Transverse colon (tissue), 4 donors: ENCODE measurements at regions not wholly inside any gene's neighbourhood (a gene's known extent, or its start where the extent isn't known, plus 50 kb on each side); places are given as distances from the start of the nearest gene placed in this dataset.

Source experiments
- DNase-seq: peaks from one replicate; pipeline ENCODE4 v3.0.0-alpha.2; 2019
- H3K27ac ChIP-seq, 4 donors: fragments of 200-600 bp; sonication (generic); 2 replicates each; pipeline ENCODE4 v1.5.1; 2016 to 2018; ENCODE audit warnings: inconsistent platforms in 4 of 4
- H3K27me3 ChIP-seq: fragments of 200-600 bp; sonication (generic); 2 replicates; pipeline ENCODE4 v1.5.1; 2017; ENCODE audit warnings: inconsistent platforms
- H3K36me3 ChIP-seq, 4 donors: fragments of 200-600 bp; sonication (generic); 2 replicates each; pipeline ENCODE4 v1.5.1; 2017 to 2019; ENCODE audit warnings: inconsistent platforms in 4 of 4
- H3K4me1 ChIP-seq, 4 donors: fragments of 200-600 bp; sonication (generic); 2 replicates each; pipeline ENCODE4 v1.5.1; 2017 to 2020; ENCODE audit warnings: inconsistent platforms in 4 of 4
- H3K4me3 ChIP-seq, 4 donors: fragments of 200-600 bp; sonication (generic); 1 replicate in 1 of 4; 2 replicates in 3 of 4; pipeline versions ENCODE4 v1.5.1 to v1.6.1; 2017 to 2019; ENCODE audit warnings: inconsistent platforms in 4 of 4
- H3K9me3 ChIP-seq, 2 donors: fragments of 200-600 bp; sonication (generic); 2 replicates each; pipeline ENCODE4 v1.5.1; 2017 to 2019; ENCODE audit warnings: inconsistent platforms in 2 of 2
- EP300 ChIP-seq: sonication (generic); formaldehyde crosslinking; IDR thresholded peaks from one replicate; pipeline ENCODE4 v1.6.1; 2017; ENCODE audit warnings: antibody characterized with exemption, low read depth
- POLR2A ChIP-seq: fragments of 450-650 bp; IDR thresholded peaks from one replicate; pipeline ENCODE4 v1.6.1; 2016; ENCODE audit warnings: antibody characterized with exemption, mild to moderate bottlenecking, moderate library complexity
- POLR2AphosphoS5 ChIP-seq, 3 donors: sonication (generic); formaldehyde crosslinking; IDR thresholded peaks; one replicate each; pipeline ENCODE4 v1.6.1; 2016; ENCODE audit warnings: antibody characterized with exemption in 3 of 3
- WGBS, 2 donors: methylation state at CpG; one replicate each; pipeline ENCODE4 v1.1.5; 2018; ENCODE audit warnings: low coverage in 1 of 2; 5-methylcytosine and 5-hydroxymethylcytosine counted together
- in situ Hi-C, 4 donors: fragments of 200-750 bp; cut with MboI; loops; one replicate each; pipeline versions ENCODE4 v1.15.0 to v1.15.1; 2017; ENCODE audit warnings: low sequenced_read_pairs in 3 of 4, low pct_ligation_motif_present in 1 of 4, low pct_unique_long_range_greater_than_20kb in 1 of 4
- intact Hi-C: fragments of 100-400 bp; cut with DNase I; formaldehyde crosslinking; loops from one replicate; pipeline ENCODE4 v1.15.1; 2023; ENCODE audit warnings: low total_unique reads
- TF ChIP-seq, protein P1 (sequence below), 5 experiments: fragments of 200-600 bp in 3 of 5; fragments of 450-650 bp in 2 of 5; sonication (generic) in 3 of 5; IDR thresholded peaks; 1 replicate in 2 of 5; 2 replicates in 3 of 5; pipeline ENCODE4 v1.5.1; 2016 to 2017; ENCODE audit warnings: antibody characterized with exemption in 5 of 5, inconsistent platforms in 3 of 5, mild to moderate bottlenecking in 2 of 5, moderate library complexity in 1 of 5

DNA sequence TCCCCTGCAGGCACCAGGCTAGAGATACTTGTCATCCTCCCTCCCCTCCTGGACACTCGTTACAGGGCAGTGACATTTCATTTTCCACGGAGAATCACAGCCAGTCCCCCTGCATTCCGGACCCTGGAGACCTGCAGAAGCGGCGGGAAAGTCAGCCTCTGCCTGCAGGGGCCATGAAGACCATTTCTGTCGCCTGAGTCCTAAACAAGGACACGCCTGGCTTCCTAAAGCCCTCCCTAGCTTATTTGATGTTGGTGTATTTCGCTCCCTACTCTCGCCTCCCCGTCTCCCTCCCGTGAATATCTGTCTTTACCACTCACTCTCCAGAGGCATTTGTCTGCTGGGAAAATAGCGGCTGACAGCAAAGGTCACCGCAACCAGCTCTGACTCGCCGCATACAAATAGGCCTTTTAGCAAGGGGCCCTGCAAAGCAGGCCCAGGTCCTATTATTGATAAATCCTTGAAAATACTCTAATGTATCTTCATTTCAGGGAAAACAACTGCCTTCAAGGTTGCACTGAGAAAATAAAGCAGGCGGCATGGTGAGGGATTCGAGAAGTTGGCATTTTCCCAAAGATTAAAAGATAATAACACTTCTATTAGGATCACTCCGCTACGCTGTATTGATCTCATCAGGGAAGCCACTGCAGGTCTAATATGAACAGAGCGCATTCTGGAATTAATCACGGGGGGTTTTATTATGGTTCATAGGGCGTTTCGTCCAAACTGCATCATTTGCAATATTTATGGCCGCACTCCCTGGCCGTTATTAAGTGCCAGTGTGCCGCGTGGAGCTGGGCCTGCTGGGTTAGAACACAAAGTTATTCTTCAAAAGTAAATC, 447.1 kb upstream of the CDH5 start:
- DNase-seq, result no peak
- H3K4me1 ChIP-seq, result no peaks in the 10 kb centered on the region
- TF ChIP-seq POLR2AphosphoS5 (IDR thresholded peaks at IDR 0.05), result no peak
- no peak for TF ChIP-seq EP300
- no peak for TF ChIP-seq POLR2A
- TF ChIP-seq, protein P1, sequence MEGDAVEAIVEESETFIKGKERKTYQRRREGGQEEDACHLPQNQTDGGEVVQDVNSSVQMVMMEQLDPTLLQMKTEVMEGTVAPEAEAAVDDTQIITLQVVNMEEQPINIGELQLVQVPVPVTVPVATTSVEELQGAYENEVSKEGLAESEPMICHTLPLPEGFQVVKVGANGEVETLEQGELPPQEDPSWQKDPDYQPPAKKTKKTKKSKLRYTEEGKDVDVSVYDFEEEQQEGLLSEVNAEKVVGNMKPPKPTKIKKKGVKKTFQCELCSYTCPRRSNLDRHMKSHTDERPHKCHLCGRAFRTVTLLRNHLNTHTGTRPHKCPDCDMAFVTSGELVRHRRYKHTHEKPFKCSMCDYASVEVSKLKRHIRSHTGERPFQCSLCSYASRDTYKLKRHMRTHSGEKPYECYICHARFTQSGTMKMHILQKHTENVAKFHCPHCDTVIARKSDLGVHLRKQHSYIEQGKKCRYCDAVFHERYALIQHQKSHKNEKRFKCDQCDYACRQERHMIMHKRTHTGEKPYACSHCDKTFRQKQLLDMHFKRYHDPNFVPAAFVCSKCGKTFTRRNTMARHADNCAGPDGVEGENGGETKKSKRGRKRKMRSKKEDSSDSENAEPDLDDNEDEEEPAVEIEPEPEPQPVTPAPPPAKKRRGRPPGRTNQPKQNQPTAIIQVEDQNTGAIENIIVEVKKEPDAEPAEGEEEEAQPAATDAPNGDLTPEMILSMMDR (IDR thresholded peaks at IDR 0.05), result no peak
- WGBS, 2 donors, result 80 to 81% methylated on average over 15 to 27 of the region's 27 CpGs
- no peaks in the 10 kb centered on the region for H3K9me3 ChIP-seq
- no peak overlapping the region for H3K4me3 ChIP-seq
- in situ Hi-C loops (no loop called here), intact Hi-C loops (no loop called here)
- H3K36me3 ChIP-seq, result no peaks in the 10 kb centered on the region
- H3K27ac ChIP-seq, result no peak overlapping the region
- no peaks in the 10 kb centered on the region for H3K27me3 ChIP-seq

DNA sequence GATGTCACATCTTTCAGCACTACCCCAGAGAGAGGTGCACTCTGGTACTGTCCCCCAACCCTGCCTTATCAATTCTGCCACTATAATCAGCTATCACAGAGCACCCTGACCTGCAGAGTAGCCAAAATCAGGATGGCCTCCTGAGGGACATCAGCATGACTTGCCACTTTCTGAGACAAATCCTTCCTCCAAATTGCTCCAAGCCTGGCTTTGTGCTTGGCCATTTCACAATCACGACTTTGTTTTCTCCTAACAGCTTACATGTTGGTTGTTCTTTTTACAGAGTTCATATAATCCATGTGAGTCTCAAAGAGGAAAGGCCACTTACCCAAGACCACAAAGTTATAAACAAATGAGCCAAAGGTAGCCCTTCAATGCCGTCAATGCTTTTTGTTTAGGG, 449.0 kb upstream of the CDH5 start:
- Histone ChIP-seq H3K27ac (no peak overlapping the region), H3K9me3 (no peaks in the 10 kb centered on the region), H3K4me3 (no peak overlapping the region), H3K27me3 (no peaks in the 10 kb centered on the region), H3K36me3 (no peaks in the 10 kb centered on the region), H3K4me1 (no peaks in the 10 kb centered on the region)
- in situ Hi-C loops (no loop called here), intact Hi-C loops (no loop called here)
- TF ChIP-seq EP300 (no peak), POLR2AphosphoS5 (IDR thresholded peaks at IDR 0.05) (no peak), POLR2A (no peak)
- TF ChIP-seq, protein P1 (IDR thresholded peaks at IDR 0.05), result no peak
- no peak for DNase-seq
- WGBS, 2 donors, result 25 to 43% methylated on average over 1 to 2 of the region's 2 CpGs

DNA sequence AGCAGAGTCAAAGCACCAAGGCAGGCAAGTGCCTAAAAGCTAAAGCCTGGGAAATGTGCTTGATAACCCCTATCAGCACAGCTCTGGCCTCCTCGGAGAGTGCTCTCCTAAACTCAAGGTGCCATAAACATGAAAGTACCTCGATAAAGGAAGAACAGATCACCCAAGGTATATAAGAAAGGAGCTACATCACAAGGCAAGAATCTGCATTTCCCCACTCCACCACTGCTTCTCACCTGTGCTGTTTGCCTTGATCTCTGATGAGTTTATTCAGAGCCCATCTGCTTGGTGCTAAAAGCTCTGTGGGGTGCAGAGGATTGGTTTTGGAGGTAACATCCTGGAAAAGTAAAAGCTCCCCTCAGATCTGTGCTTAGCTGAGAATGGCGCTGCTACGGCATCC, 449.5 kb upstream of the CDH5 start:
- Histone ChIP-seq H3K27ac (no peak overlapping the region), H3K4me3 (no peak overlapping the region), H3K27me3 (no peaks in the 10 kb centered on the region), H3K4me1 (no peaks in the 10 kb centered on the region), H3K36me3 (no peaks in the 10 kb centered on the region), H3K9me3 (no peaks in the 10 kb centered on the region)
- TF ChIP-seq, protein P1 (IDR thresholded peaks at IDR 0.05), result no peak
- TF ChIP-seq EP300, result no peak
- no peak for TF ChIP-seq POLR2AphosphoS5 (IDR thresholded peaks at IDR 0.05)
- TF ChIP-seq POLR2A, result no peak
- intact Hi-C loops, result no loop called here
- WGBS, 2 donors, result 58% methylated on average over 4 of the region's 4 CpGs; no CpG with 5 or more reads in 1 of the 2 donors
- in situ Hi-C loops, result no loop called here
- DNase-seq, result no peak

DNA sequence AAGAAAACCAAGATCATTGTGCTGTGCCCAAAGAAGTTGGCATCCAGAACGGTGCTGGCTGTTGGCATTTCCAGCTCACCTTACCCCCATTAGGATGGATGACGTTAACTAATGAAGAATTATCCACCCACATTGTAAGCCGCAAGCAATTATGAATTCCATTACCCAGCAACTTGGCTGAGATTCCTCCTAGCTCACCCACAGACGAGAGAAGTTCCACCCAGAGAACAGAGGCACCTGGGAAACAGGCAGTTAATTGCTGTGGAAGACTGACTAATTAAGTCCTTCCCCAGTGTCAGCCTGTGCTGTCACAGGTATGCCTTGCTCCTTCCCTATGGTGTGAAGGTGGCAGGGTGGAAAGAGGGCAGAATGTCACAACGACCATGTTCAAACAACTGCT, 456.2 kb upstream of the CDH5 start:
- H3K27ac ChIP-seq, result no peak overlapping the region
- H3K4me1 ChIP-seq, result no peaks in the 10 kb centered on the region
- WGBS, 2 donors, result 37 to 70% methylated on average over 2 to 5 of the region's 5 CpGs
- TF ChIP-seq, protein P1 (IDR thresholded peaks at IDR 0.05), result no peak
- TF ChIP-seq POLR2AphosphoS5 (IDR thresholded peaks at IDR 0.05) (no peak), POLR2A (no peak), EP300 (no peak)
- no peaks in the 10 kb centered on the region for H3K27me3 ChIP-seq
- in situ Hi-C loops (no loop called here), intact Hi-C loops (no loop called here)
- H3K9me3 ChIP-seq, result no peaks in the 10 kb centered on the region
- no peak overlapping the region for H3K4me3 ChIP-seq
- H3K36me3 ChIP-seq, result no peaks in the 10 kb centered on the region
- no peak for DNase-seq
